ENCODE measurements at regions not wholly inside any gene's neighbourhood (a gene's known extent, or its start where the extent isn't known, plus 50 kb on each side); places are given as distances from the start of the nearest gene placed in this dataset.

DNA sequence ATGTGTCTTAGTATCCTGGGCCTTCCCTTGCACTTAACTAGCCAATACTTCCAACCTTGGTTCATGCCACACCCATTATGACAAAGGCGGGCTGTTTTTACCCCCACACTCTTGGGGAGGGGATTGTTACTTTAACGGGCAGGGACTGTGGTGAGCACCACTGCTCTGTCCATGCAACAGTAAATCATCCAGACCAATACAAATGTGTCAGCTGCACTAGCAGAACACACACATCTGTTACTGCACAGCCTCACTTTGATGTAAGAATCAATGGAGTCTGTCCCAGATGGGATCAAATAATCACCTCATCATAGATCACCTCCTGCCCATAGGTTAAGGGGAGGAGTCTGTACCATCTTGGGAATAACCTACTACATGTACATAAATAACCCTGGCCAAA is 58.1 kb downstream of the NPAP1 start:
- Histone ChIP-seq H3K4me3 (ENCODE audit: low read depth, low read length) (no peak overlapping the region), H3K27ac (ENCODE audit: low read depth, low read length) (no peak overlapping the region), H3K4me1 (ENCODE audit: control insufficient read depth, insufficient read depth, low read length) (no peaks in the 10 kb centered on the region), H3K9ac (ENCODE audit: low read depth, low read length) (no peak overlapping the region), H3K27me3 (ENCODE audit: control insufficient read depth, insufficient read depth, low read length) (no peaks in the 10 kb centered on the region), H3K36me3 (ENCODE audit: control insufficient read depth, insufficient read depth, low read length) (no peaks in the 10 kb centered on the region), H3K9me3 (ENCODE audit: control insufficient read depth, insufficient read depth, low read length) (peaks cover 56% of the 10 kb centered on the region)

DNA sequence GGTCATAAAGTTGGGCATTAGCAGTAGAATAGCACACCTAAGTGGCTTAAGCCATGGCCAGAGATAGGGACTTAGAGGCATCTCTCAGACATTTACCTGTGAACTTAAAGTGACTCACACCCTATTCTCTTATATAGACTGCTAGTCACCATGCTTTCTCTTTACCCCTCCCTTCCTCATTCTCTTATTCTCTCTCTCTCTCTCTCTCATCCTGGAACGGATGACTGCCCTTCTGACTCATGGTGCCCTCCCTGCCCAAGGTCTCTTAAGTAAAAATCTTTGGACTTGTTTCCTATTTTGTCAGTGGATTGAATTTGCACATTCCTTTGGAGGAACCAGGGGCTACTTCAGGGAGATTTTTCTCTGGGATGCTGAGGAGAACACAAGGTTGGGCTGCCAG is 58.8 kb downstream of the NPAP1 start:
- Histone ChIP-seq H3K36me3 (ENCODE audit: control insufficient read depth, insufficient read depth, low read length) (no peaks in the 10 kb centered on the region), H3K9me3 (ENCODE audit: control insufficient read depth, insufficient read depth, low read length) (peaks cover 50% of the 10 kb centered on the region), H3K27ac (ENCODE audit: low read depth, low read length) (no peak overlapping the region), H3K4me3 (ENCODE audit: low read depth, low read length) (no peak overlapping the region), H3K9ac (ENCODE audit: low read depth, low read length) (no peak overlapping the region), H3K4me1 (ENCODE audit: control insufficient read depth, insufficient read depth, low read length) (no peaks in the 10 kb centered on the region), H3K27me3 (ENCODE audit: control insufficient read depth, insufficient read depth, low read length) (no peaks in the 10 kb centered on the region)

DNA sequence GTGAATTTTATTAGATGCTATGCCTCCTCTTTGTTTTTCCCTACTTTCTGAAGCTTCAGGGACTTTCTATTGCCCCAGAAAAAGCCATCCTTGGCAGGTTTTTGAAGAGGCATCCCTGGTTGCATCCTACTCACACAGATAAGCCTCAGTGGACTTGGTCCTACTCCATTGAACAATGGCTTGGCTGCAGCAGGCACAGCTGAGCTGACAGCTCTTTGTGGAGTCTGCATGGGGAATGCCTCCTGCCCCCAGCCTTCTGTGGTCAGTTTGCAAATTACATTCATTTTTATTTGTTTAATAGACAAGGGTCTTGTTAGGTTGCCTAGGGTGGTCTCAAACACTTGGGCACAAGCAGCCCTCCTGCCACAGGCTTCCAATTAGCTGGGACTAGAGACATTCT is 69.7 kb downstream of the NPAP1 start:
- Histone ChIP-seq H3K9ac (ENCODE audit: low read depth, low read length) (no peak overlapping the region), H3K36me3 (ENCODE audit: control insufficient read depth, insufficient read depth, low read length) (no peaks in the 10 kb centered on the region), H3K27ac (ENCODE audit: low read depth, low read length) (no peak overlapping the region), H3K9me3 (ENCODE audit: control insufficient read depth, insufficient read depth, low read length) (peaks cover 59% of the 10 kb centered on the region), H3K4me3 (ENCODE audit: low read depth, low read length) (no peak overlapping the region), H3K4me1 (ENCODE audit: control insufficient read depth, insufficient read depth, low read length) (no peaks in the 10 kb centered on the region), H3K27me3 (ENCODE audit: control insufficient read depth, insufficient read depth, low read length) (no peaks in the 10 kb centered on the region)

DNA sequence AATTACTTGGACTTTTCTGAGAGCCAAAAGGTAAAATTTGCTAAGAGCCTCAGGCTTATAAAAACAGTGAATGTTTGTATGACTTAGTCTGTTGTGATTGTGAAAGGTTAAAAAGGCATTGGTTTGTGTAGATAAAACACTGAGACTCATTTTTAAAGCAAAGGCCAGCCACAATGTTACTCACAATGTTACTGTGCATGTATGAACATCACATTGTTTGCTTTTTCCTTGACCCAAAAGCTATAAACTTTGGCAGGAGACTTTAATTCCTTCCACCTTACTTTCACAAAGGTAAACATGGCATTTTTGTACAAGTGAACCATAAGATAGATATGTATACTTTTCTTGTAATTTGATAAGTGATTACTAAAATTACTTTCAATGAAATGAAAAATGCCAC is 70.5 kb downstream of the NPAP1 start:
- Histone ChIP-seq H3K4me3 (ENCODE audit: low read depth, low read length) (no peak overlapping the region), H3K36me3 (ENCODE audit: control insufficient read depth, insufficient read depth, low read length) (no peaks in the 10 kb centered on the region), H3K9me3 (ENCODE audit: control insufficient read depth, insufficient read depth, low read length) (peaks cover 57% of the 10 kb centered on the region), H3K27me3 (ENCODE audit: control insufficient read depth, insufficient read depth, low read length) (no peaks in the 10 kb centered on the region), H3K4me1 (ENCODE audit: control insufficient read depth, insufficient read depth, low read length) (no peaks in the 10 kb centered on the region), H3K9ac (ENCODE audit: low read depth, low read length) (no peak overlapping the region), H3K27ac (ENCODE audit: low read depth, low read length) (no peak overlapping the region)

DNA sequence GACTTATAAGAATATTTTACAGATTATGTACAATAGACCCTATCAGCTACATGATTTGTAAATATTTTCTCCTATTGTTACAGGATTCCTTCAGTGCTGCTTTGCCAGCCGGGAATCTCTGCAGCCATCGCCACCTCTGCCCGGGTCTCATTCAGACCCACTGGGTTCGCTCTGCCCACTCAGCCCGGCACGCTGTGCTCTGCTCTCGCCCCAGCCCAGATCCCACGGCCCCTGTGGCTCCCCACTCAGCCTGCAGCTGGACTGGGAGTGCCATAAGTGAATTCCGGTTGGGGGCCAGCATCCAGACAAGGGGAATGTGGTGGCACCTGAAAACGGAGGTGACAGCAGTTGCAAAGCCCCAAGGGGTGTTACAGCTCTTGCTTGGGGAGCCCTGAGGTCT is 71.8 kb downstream of the NPAP1 start:
- no peaks in the 10 kb centered on the region for H3K27me3 ChIP-seq (ENCODE audit: control insufficient read depth, insufficient read depth, low read length)
- 0 out of 2 replicates have a peak, but pooled peaks cover 3% of the 10 kb centered on the region for H3K4me1 ChIP-seq (ENCODE audit: control insufficient read depth, insufficient read depth, low read length)
- H3K27ac ChIP-seq (ENCODE audit: low read depth, low read length) = no peak overlapping the region
- H3K36me3 ChIP-seq (ENCODE audit: control insufficient read depth, insufficient read depth, low read length) = no peaks in the 10 kb centered on the region
- peaks cover 58% of the 10 kb centered on the region for H3K9me3 ChIP-seq (ENCODE audit: control insufficient read depth, insufficient read depth, low read length)
- H3K4me3 ChIP-seq (ENCODE audit: low read depth, low read length) = no peak overlapping the region
- no peak overlapping the region for H3K9ac ChIP-seq (ENCODE audit: low read depth, low read length)

DNA sequence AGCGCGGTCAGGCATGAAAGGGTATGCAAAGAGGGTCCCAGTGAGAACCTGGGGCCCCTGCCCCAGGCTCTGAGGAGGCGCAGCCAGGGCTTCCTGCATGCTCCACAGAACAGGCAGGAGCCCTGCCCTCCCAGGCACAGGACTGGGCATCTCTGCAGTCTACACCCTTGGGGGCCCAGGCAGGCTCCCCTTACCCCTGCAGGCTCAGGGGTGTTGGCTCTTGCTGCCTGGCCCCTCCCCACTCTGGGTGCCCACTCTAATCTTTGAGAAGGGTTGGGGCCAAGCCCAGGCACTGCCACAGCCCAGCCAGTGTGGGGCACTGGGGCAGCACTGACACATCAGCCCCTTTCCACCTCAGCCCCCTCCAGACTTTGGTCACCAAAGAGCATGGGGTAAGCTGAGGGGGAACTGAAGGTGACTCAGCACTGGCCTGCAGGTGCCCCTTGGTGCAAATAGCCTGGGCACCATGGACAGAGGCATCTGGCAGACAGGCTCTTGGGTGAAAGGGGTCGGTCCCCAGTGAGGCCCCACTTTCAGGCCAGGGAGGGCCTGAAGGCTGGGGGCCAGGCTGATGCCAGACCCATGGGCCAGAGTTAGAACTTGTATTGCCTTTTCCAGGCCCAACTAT is 73.4 kb downstream of the NPAP1 start:
- H3K4me1 ChIP-seq (ENCODE audit: control insufficient read depth, insufficient read depth, low read length) = peaks cover 14% of the 10 kb centered on the region; the same call in 1 of the 2 replicates
- no peak overlapping the region for H3K9ac ChIP-seq (ENCODE audit: low read depth, low read length)
- H3K4me3 ChIP-seq (ENCODE audit: low read depth, low read length) = no peak overlapping the region
- H3K27me3 ChIP-seq (ENCODE audit: control insufficient read depth, insufficient read depth, low read length) = no peaks in the 10 kb centered on the region
- H3K27ac ChIP-seq (ENCODE audit: low read depth, low read length) = no peak overlapping the region
- H3K36me3 ChIP-seq (ENCODE audit: control insufficient read depth, insufficient read depth, low read length) = no peaks in the 10 kb centered on the region
- peaks cover 54% of the 10 kb centered on the region for H3K9me3 ChIP-seq (ENCODE audit: control insufficient read depth, insufficient read depth, low read length)

DNA sequence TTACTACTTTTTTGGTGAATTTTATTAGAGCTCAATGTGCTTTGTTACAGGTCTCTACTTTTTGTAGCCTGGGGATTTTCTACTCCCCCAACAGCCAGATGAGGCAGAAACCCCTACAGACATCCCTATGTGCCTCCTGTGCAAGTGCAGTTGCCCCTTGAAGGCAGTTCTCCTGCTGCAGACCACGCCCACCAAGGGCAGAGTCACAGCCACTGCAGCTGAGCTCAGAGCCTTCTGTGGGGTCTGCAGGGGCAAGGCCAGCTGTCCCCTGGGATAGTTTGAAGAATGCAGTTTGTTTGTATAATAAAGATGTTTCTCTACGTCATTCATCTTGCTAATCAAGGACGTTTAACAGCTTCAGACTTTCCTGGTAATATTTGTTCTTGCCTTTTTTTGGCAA is 76.8 kb downstream of the NPAP1 start:
- Histone ChIP-seq H3K27me3 (ENCODE audit: control insufficient read depth, insufficient read depth, low read length) (no peaks in the 10 kb centered on the region), H3K27ac (ENCODE audit: low read depth, low read length) (no peak overlapping the region), H3K4me3 (ENCODE audit: low read depth, low read length) (no peak overlapping the region), H3K9ac (ENCODE audit: low read depth, low read length) (no peak overlapping the region), H3K36me3 (ENCODE audit: control insufficient read depth, insufficient read depth, low read length) (no peaks in the 10 kb centered on the region), H3K9me3 (ENCODE audit: control insufficient read depth, insufficient read depth, low read length) (peaks cover 58% of the 10 kb centered on the region), H3K4me1 (ENCODE audit: control insufficient read depth, insufficient read depth, low read length) (peaks cover 29% of the 10 kb centered on the region)

DNA sequence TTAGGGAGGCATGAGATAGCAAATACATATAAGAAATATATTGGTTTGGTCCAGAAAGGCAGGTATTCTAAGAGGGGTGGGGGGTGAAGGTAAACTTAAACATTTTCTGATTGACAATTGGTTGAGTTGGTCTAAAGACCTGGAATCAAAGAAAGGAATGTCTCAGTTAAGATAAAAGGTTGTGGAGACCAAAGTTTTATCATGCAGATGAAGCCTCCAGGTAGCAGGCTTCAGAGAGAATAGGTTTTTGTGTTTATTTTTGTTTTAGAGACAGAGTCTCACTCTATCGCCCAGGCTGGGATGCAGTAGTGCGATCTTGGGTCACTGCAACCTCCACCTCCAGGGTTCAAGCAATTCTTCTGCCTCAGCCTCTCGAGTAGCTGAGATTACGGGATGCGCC is 80.5 kb downstream of the NPAP1 start:
- peaks cover 29% of the 10 kb centered on the region for H3K4me1 ChIP-seq (ENCODE audit: control insufficient read depth, insufficient read depth, low read length)
- peaks cover 31% of the 10 kb centered on the region for H3K9me3 ChIP-seq (ENCODE audit: control insufficient read depth, insufficient read depth, low read length)
- H3K27ac ChIP-seq (ENCODE audit: low read depth, low read length) = no peak overlapping the region
- no peaks in the 10 kb centered on the region for H3K27me3 ChIP-seq (ENCODE audit: control insufficient read depth, insufficient read depth, low read length)
- no peaks in the 10 kb centered on the region for H3K36me3 ChIP-seq (ENCODE audit: control insufficient read depth, insufficient read depth, low read length)
- H3K9ac ChIP-seq (ENCODE audit: low read depth, low read length) = no peak overlapping the region
- no peak overlapping the region for H3K4me3 ChIP-seq (ENCODE audit: low read depth, low read length)

DNA sequence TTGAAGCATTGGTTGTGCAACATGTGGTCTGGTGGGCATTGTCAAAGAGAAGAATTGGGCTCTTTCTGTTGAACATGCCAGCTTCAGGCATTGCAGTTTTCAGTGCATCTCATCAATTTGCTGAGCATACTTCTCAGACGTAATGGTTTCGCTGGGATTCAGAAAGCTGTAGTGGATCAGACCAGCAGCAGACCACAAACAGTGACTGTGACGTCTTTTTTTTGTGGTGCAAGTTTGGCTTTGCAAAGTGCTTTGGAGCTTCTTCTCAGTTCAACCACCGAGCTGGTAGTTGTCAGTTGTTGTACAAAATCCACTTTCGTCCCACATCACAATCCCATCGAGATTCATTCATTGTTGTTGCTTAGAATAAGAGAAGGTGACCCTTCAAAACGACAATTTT is 84.5 kb downstream of the NPAP1 start:
- Histone ChIP-seq H3K36me3 (ENCODE audit: control insufficient read depth, insufficient read depth, low read length) (no peaks in the 10 kb centered on the region), H3K9me3 (ENCODE audit: control insufficient read depth, insufficient read depth, low read length) (peaks cover 37% of the 10 kb centered on the region), H3K27me3 (ENCODE audit: control insufficient read depth, insufficient read depth, low read length) (no peaks in the 10 kb centered on the region), H3K4me3 (ENCODE audit: low read depth, low read length) (no peak overlapping the region), H3K27ac (ENCODE audit: low read depth, low read length) (no peak overlapping the region), H3K9ac (ENCODE audit: low read depth, low read length) (no peak overlapping the region), H3K4me1 (ENCODE audit: control insufficient read depth, insufficient read depth, low read length) (peaks cover 27% of the 10 kb centered on the region)

DNA sequence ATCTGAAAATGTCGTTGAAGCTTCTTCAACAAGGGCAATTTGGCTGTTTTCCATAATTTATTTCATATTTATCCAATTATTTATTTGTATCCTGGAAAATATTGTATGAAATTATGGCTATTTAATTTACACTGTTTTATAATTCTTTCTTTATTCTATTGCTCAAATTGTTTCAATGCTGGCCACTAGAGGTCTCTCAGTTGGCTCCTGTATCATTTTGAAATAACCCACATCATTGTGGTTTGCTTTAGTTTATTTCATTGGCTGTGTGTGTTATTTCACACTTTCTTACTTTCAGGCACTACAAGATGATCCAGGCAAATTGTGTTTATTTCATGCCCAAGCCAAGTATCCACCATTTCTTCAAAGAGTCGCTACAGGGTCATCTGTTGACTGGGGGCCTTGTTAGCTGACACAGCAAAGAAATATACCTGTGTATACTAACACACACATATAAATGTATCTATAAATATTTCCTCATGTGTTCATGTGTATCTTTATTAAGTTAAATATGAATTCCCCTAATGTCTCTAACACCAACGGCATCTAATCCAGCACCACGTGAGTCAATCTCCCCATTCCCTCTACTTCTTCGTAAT is 86.2 kb downstream of the NPAP1 start:
- Histone ChIP-seq H3K27ac (ENCODE audit: low read depth, low read length) (no peak overlapping the region), H3K4me3 (ENCODE audit: low read depth, low read length) (no peak overlapping the region), H3K27me3 (ENCODE audit: control insufficient read depth, insufficient read depth, low read length) (no peaks in the 10 kb centered on the region), H3K9ac (ENCODE audit: low read depth, low read length) (no peak overlapping the region), H3K9me3 (ENCODE audit: control insufficient read depth, insufficient read depth, low read length) (peaks cover 34% of the 10 kb centered on the region), H3K36me3 (ENCODE audit: control insufficient read depth, insufficient read depth, low read length) (no peaks in the 10 kb centered on the region), H3K4me1 (ENCODE audit: control insufficient read depth, insufficient read depth, low read length) (peaks cover 14% of the 10 kb centered on the region)

DNA sequence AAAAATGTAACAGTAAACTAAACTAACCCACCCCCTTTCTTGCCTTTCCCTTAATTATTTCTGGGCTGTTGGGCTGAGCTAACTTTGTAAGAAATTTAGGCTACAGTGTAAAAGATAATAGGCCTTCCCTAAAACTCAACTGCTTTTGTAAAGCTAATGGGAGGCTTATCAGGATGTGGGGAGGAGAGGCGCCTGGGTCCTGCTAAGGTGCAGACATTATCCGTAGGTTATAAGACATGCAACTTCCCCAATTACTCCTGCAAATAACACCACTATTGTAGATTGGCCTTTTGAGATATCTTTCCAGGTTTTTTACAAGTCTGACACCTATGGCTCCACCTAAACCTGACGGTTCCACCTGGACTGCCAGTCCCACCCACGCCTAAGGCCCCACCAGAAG is 88.3 kb downstream of the NPAP1 start:
- Histone ChIP-seq H3K4me1 (ENCODE audit: control insufficient read depth, insufficient read depth, low read length) (peaks cover 12% of the 10 kb centered on the region), H3K36me3 (ENCODE audit: control insufficient read depth, insufficient read depth, low read length) (no peaks in the 10 kb centered on the region), H3K9ac (ENCODE audit: low read depth, low read length) (no peak overlapping the region), H3K27me3 (ENCODE audit: control insufficient read depth, insufficient read depth, low read length) (no peaks in the 10 kb centered on the region), H3K9me3 (ENCODE audit: control insufficient read depth, insufficient read depth, low read length) (peaks cover 41% of the 10 kb centered on the region), H3K4me3 (ENCODE audit: low read depth, low read length) (no peak overlapping the region), H3K27ac (ENCODE audit: low read depth, low read length) (no peak overlapping the region)

All from HUES48 (cell line).